Hepatocyte (in vitro differentiated cells): ENCODE measurements at regions not wholly inside any gene's neighbourhood (a gene's known extent, or its start where the extent isn't known, plus 50 kb on each side); places are given as distances from the start of the nearest gene placed in this dataset.

Experiments used
- CTCF ChIP-seq: fragments of 200-600 bp; sonication (generic); IDR thresholded peaks from 2 replicates; pipeline ENCODE4 v1.5.1; 2016; ENCODE audit warnings: antibody characterized with exemption, mild to moderate bottlenecking; ENCODE audit not compliant: poor library complexity
- EZH2 ChIP-seq: fragments of 200-600 bp; sonication (generic); IDR thresholded peaks from 2 replicates; pipeline ENCODE4 v1.6.1; 2016; ENCODE audit warnings: antibody characterized with exemption, mild to moderate bottlenecking, borderline replicate concordance

GRCh38 chr21:32975811-32976431 is 49.8 kb upstream of the OLIG2 start:
- TF ChIP-seq CTCF (no peak), EZH2 (no peak)
